ENCODE measurements at regions not wholly inside any gene's neighbourhood (a gene's known extent, or its start where the extent isn't known, plus 50 kb on each side); places are given as distances from the start of the nearest gene placed in this dataset.

DNA sequence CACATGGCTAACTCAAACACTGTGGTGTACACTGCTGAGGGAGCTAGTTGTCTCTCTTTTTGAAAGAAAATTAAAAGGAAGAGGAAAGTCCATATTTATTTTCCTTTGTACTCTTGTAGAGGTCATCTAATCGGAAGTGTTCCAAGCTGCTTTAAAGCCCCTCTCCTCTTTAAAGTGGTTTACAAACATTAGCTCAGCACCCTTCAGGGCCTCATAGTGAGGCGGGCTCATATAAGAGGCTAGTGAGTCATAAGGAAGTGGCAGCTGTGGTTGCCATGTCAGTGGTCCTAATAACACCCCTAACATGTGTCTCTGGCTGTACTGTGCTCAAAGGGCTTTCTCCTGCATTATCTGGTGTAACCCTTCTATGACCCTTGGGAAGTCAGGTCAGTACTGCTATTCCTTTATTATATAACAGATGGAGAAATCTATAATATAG lies 104.4 kb upstream of the SERBP1 start:
- Histone ChIP-seq H3K36me3 (replicated peaks; ENCODE audit: insufficient read depth, low read length) (no peaks in the 10 kb centered on the region), H3K27ac (ENCODE audit: low read length) (no peak overlapping the region), H3K4me3 (ENCODE audit: low read length) (no peak overlapping the region), H3K9ac (ENCODE audit: low read length) (no peak overlapping the region), H3K9me3 (replicated peaks; ENCODE audit: insufficient read depth, low read length) (no peaks in the 10 kb centered on the region), H3K27me3 (replicated peaks; ENCODE audit: insufficient read depth, low read length) (no peaks in the 10 kb centered on the region), H3F3A (ENCODE audit: insufficient read depth, low read length) (no peaks in the 10 kb centered on the region), H3K79me2 (ENCODE audit: low read length) (no peaks in the 10 kb centered on the region), H2AFZ (ENCODE audit: low read length) (no peak overlapping the region), H3K4me1 (ENCODE audit: low read length) (no peaks in the 10 kb centered on the region), H3K4me2 (ENCODE audit: low read depth, low read length) (no peak overlapping the region), H3K9me2 (replicated peaks; ENCODE audit: insufficient read depth, low read length) (no peaks in the 10 kb centered on the region), H4K20me1 (ENCODE audit: insufficient read depth, low read length) (no peaks in the 10 kb centered on the region)
- DNase-seq = no peak
- TF ChIP-seq EZH2phosphoT487 (IDR thresholded peaks at IDR 0.05; ENCODE audit: low read length) = no peak
- TF ChIP-seq EZH2 (optimal IDR thresholded peaks at IDR 0.05; ENCODE audit: low read depth, low read length) = no peak
- TF ChIP-seq, protein P1, sequence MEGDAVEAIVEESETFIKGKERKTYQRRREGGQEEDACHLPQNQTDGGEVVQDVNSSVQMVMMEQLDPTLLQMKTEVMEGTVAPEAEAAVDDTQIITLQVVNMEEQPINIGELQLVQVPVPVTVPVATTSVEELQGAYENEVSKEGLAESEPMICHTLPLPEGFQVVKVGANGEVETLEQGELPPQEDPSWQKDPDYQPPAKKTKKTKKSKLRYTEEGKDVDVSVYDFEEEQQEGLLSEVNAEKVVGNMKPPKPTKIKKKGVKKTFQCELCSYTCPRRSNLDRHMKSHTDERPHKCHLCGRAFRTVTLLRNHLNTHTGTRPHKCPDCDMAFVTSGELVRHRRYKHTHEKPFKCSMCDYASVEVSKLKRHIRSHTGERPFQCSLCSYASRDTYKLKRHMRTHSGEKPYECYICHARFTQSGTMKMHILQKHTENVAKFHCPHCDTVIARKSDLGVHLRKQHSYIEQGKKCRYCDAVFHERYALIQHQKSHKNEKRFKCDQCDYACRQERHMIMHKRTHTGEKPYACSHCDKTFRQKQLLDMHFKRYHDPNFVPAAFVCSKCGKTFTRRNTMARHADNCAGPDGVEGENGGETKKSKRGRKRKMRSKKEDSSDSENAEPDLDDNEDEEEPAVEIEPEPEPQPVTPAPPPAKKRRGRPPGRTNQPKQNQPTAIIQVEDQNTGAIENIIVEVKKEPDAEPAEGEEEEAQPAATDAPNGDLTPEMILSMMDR (IDR thresholded peaks at IDR 0.05; ENCODE audit: low read length) = no peak

DNA sequence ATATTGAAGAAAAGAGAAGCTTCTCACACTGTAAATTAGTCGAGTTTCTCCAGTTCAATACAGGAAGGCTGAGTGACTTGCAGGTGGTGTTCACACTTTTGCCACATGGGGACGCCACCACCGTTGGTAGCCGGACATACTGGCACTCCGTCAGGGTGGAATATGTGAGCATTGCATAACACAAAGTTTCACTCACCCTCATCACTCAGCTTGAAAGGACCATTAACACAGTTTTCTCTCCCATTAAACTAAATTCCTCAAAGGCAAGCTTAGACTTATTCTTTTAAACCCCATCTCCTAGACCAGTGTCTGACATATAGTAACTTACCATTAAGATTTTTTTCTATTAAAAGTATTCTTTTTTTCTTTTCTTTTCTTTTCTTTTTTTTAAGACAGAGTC lies 105.3 kb upstream of the SERBP1 start:
- Histone ChIP-seq H3K27me3 (replicated peaks; ENCODE audit: insufficient read depth, low read length) (no peaks in the 10 kb centered on the region), H3K79me2 (ENCODE audit: low read length) (no peaks in the 10 kb centered on the region), H3K9me2 (replicated peaks; ENCODE audit: insufficient read depth, low read length) (no peaks in the 10 kb centered on the region), H3K4me1 (ENCODE audit: low read length) (no peaks in the 10 kb centered on the region), H3F3A (ENCODE audit: insufficient read depth, low read length) (no peaks in the 10 kb centered on the region), H2AFZ (ENCODE audit: low read length) (no peak overlapping the region), H3K9me3 (replicated peaks; ENCODE audit: insufficient read depth, low read length) (no peaks in the 10 kb centered on the region), H3K9ac (ENCODE audit: low read length) (no peak overlapping the region), H4K20me1 (ENCODE audit: insufficient read depth, low read length) (no peaks in the 10 kb centered on the region), H3K27ac (ENCODE audit: low read length) (no peak overlapping the region), H3K4me2 (ENCODE audit: low read depth, low read length) (no peak overlapping the region), H3K4me3 (ENCODE audit: low read length) (no peak overlapping the region), H3K36me3 (replicated peaks; ENCODE audit: insufficient read depth, low read length) (no peaks in the 10 kb centered on the region)
- peak; percentile 42 for DNase-seq
- TF ChIP-seq, protein P1 (IDR thresholded peaks at IDR 0.05; ENCODE audit: low read length) = peak; percentile 83
- no peak for TF ChIP-seq EZH2 (optimal IDR thresholded peaks at IDR 0.05; ENCODE audit: low read depth, low read length)

DNA sequence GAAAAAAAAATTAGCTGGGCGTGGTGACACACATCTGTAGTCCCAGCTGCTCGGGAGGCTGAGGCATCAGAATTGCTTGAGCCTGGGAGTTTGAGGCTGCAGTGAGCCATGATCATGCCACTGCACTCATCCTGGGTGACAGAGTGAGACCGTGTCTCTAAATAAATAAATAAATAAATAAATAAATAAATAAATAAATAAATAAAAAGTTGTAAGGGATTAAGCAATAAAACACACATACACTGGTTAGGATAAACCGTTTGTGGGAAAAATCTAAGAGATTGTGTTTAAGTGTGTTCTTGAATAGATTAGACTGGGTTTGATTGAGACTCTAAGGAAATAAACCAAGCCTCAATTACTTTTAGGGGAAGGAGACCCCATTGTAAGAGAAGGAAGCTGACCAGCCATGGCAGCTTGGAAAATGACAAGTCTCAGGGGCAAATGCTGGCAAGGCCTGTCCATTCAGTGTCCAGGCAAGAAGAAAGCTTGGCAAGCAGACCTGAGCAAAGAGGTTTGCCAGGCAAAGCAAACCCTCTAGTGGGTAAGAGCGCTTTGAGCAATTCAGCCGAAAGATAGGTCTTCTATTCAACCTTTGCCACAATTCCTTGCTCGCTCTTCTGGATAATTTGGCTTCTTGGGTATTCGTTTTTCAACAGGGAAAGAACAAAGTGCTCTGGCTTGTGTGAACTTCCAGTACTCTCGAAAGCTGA lies 106.9 kb upstream of the SERBP1 start:
- Histone ChIP-seq H3K4me2 (ENCODE audit: low read depth, low read length) (no peak overlapping the region), H3K9me2 (replicated peaks; ENCODE audit: insufficient read depth, low read length) (no peaks in the 10 kb centered on the region), H3K79me2 (ENCODE audit: low read length) (no peaks in the 10 kb centered on the region), H3K9ac (ENCODE audit: low read length) (no peak overlapping the region), H3K4me3 (ENCODE audit: low read length) (no peak overlapping the region), H3K36me3 (replicated peaks; ENCODE audit: insufficient read depth, low read length) (no peaks in the 10 kb centered on the region), H3K27me3 (replicated peaks; ENCODE audit: insufficient read depth, low read length) (no peaks in the 10 kb centered on the region), H3F3A (ENCODE audit: insufficient read depth, low read length) (no peaks in the 10 kb centered on the region), H3K4me1 (ENCODE audit: low read length) (no peaks in the 10 kb centered on the region), H4K20me1 (ENCODE audit: insufficient read depth, low read length) (no peaks in the 10 kb centered on the region), H3K27ac (ENCODE audit: low read length) (no peak overlapping the region), H2AFZ (ENCODE audit: low read length) (no peak overlapping the region), H3K9me3 (replicated peaks; ENCODE audit: insufficient read depth, low read length) (no peaks in the 10 kb centered on the region)
- DNase-seq = no peak
- TF ChIP-seq EZH2phosphoT487 (IDR thresholded peaks at IDR 0.05; ENCODE audit: low read length) (no peak), EZH2 (optimal IDR thresholded peaks at IDR 0.05; ENCODE audit: low read depth, low read length) (no peak)
- TF ChIP-seq, protein P1 (IDR thresholded peaks at IDR 0.05; ENCODE audit: low read length) = no peak

Measured in MM.1S (cell line).